NCI-H526 (cell line): ENCODE measurements at regions not wholly inside any gene's neighbourhood (a gene's known extent, or its start where the extent isn't known, plus 50 kb on each side); places are given as distances from the start of the nearest gene placed in this dataset.

Source experiments
- DNase-seq, 2 experiments: peaks; one replicate each; lab custom pipeline; 2025; lab: John Stamatoyannopoulos, UW

DNA sequence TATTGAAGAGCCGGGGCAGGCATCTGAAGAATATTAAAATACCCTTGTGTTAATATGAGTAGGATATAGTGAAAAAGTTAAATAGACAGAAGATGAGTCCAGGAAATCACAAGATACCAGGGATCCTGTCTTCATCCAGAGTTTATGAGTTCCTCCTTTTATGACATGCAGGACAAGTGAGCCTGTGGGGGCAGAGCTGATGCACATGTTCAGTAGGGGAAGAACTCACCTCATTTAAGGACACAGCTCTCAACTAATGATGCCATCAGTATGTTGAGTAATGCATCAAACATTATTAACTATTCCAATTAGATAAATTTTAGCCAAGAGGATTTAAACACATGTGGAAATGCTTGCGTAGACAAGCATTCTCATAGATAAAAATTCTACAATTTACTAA, 435.8 kb upstream of the AKR1E2 start:
- no peak for DNase-seq

DNA sequence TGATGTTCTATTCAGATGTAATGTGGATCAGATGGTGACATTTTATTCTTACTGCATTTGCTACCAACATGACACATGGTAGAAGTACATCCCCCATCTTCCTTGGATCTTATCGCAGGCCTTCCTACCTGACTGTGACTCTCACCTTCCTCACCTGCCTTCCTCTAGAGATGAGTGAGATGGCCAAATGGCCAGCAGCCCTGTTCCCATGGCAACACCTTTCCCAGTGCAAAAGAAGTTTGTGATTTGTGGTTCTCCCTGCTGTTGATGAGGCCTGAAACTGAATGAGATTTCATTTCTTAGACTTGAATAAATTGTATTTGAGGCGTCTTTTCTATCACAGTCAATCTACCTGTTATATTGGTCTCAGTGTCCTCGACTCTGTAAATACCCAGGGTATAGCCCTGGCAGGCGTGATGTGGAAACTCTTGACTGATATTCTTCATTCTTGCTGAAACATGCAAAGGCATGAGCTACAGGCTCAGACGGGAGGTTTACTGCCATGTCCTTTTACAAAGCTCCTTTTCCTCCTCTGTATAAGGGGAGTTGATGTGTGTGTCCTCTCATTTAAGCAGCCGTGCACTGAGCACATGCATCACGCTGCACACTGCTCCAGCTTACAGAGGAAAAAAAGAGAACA, 440.7 kb upstream of the AKR1E2 start:
- DNase-seq = no peak

DNA sequence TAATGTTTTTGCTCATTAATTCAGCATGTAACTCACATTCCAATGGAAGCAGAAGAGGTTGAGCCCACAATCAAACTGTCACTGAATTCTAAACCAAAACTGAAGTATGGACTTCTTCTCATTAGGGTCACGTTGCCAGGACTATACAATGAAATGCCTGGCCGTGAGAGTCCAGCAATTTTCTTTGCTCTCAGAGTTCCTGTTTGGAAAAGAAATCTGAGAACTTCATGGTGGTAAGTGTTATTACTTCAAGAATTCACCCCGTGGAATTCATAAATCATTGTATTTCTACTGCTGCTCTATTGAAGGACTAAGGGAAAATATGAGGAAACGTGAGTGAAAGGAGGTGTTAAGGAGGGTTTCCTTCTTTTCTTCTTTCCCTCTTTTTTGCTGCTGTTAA, 441.8 kb upstream of the AKR1E2 start:
- no peak for DNase-seq

DNA sequence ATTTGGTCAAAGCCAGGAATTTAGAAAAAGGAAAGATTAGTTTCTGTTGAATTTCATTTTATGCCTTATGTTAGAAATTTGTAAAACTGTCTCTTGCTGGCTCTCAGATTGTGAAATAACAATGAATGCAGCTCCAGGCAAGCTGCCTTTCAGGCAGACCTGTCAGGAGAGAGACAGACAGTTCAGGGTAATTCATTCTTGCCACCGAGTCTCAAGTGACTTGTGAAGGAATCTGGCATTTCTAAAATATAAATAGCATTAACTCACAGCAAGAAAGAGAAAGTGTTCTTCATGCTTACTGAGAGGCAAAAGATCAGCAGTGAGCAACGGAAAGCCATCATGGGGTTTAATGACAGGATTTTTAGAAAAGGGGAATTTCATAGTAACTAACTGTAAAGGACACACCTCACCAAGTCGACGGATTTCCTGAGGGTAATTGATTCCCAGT, 442.3 kb upstream of the AKR1E2 start:
- DNase-seq = no peak

DNA sequence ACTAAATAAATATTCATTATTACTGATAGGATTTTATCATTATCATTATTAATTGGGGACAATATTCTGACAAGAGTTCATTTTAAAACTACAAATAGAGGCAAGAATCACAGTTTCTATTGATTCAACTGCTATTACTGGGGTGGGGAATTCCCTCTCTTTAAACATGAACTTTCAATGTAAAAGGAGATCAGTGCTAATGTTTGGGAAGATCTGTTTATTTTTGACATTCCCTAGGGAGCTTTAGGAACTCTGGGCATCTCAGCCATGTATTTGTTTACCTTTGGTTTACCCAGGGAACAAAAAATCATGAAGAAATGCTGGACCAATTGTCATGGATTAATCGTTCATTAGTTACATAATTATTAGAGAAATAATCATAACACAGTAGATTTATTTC, 443.2 kb upstream of the AKR1E2 start:
- no peak for DNase-seq

DNA sequence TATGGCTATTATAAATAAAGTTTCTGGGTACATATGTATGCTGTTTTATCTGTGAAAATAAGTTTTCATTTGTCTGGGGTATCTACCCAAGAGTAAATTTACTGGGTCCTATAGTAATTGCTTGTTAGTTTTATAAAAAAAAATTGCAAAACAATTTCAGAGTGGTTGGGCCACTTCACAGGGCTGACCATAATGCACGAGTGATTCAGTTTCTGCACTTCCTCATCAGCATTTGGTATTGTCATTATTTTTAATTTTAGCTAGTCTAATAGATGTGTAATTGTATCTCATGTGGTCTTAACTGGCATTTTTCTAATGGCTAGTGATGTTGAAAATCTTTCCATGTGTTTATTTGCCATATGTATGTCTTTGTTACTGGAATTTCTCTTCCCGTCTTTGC, 452.4 kb upstream of the AKR1E2 start:
- no peak for DNase-seq

DNA sequence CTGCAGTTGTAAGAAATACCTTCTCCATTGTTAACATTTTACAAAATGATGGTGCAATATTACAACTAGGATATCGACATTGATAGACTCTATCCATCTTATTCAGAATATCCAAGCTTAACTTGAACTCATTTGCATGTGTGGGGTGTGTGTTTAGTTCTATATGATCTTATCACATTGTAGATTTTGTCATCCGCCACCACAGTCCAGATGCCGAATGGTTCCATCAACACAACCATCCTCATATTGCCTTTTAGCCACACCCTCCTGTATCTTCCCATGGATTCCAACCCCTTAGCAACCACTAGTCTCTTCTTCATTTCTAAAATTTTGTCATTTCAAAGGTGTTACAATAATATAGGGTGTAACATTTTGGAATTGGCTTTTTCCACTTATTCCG, 452.9 kb upstream of the AKR1E2 start:
- DNase-seq = no peak

DNA sequence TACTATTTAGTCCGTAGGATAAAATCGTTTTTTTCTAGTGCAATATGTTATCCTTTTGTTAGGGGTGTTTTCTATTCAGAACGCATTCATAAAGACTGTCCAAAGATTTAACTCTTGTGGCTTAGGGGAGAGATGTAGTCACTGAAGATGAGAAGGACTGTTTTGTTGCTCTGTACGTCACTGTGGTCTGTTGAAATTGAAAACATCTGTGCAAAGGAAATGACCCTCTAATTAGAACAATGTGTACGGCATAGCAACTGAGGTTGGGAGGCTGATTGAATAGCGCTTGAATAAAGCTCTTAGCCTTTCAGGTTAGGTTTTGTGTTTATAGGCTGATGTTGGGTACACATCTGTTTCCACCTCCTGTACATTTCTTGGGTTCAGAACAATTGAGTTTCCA, 453.4 kb upstream of the AKR1E2 start:
- no peak for DNase-seq

DNA sequence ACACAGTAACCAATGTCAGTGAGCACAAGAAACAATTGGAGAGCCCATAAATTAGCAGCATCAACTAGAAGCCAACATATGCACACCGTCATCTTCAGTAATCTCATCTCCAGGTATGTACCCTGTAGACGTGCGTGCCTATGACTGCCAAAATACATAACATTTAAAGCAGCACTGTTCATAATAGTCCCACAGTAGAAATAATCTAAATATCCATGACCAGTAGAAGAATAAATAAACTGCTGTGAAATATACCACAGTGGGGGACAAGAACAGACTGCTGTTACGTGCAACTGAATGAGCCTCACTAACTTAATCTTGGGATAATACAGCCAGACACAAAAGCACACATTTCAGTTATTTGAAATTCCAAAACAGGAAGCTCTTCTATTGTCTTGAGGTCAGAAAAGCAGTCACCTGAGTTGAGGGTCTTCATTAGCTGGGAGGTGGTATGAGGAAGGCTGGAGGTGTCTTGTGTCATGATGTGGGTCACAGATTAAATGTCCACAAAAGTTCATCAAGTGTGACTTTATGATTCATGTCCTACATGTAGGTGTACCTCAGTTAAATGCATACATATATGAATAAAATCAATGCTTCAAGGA, 454.2 kb upstream of the AKR1E2 start:
- DNase-seq = no peak

DNA sequence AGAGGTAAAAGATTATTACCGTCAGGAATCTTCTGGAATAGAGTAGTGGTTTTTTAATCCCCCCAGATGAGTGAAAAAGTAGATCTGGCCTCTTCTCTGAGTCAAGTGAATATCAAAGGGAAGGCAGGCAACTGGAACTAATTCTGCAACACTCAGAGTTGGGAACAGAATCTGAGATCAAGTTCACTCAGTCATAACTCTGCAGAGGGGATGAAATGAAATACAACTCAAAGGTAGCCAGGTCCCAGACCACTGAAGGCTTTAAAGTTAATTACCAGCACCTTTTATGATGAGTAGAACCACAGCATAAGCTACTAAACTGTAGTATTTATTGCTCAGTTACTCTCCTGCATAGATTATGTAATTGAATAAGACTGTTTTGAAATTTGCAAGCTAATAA, 455.6 kb upstream of the AKR1E2 start:
- no peak for DNase-seq

DNA sequence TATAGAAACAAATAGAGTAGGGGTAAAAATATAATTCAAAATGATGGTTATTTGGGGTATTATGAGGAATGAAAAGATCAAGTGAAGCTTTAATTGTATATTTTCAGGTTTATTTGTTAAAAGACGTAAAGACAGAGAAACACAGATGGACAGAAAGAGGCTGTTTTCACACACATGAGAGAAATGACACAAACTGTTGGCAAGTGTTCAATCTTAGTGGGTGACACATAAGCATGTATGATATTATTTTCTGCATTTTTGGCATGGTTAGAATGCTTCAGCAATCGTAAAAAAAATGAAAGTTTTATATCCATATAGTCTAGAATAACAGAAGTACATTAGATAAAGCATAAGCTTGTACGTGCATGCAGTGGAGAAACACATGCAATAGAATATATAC, 464.4 kb upstream of the AKR1E2 start:
- no peak for DNase-seq

DNA sequence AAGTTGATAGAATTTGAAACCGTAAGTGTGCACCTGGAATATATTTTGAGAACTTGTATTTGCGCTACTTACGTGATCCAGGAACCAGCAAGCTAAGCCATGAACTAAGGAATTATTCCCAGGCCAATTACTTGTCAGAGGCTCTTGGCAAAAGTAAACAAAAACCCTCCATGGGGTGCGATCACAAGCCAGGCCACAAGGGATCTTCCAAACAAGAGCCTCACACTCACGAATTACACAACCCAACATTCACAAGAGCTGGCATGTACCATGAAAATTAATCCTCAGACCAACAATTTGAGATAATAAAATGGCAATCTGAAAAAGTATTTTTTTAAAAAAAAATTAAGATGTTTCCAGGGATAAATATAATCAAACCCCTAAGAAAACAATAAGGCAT, 467.0 kb upstream of the AKR1E2 start:
- DNase-seq = peak in 1 of 2 experiments; percentile 2

DNA sequence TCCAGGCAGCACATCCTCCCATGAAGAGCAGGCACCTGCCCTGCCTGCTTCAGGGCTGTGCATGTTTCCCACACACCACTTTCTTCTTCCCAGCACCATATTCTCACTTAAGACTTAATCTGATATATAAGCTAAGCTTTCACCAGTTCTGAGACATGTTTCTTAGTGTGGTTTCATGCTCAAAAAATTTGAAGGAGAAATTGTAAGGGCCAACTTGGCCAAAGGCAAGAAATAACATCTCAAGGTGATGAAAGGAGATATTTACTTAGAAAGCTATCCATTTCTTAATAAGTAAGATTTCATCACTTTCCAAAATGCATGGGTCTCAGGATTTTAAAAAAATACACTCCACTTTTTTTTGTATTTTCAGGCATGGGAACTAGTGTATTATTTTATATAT, 468.1 kb upstream of the AKR1E2 start:
- no peak for DNase-seq

DNA sequence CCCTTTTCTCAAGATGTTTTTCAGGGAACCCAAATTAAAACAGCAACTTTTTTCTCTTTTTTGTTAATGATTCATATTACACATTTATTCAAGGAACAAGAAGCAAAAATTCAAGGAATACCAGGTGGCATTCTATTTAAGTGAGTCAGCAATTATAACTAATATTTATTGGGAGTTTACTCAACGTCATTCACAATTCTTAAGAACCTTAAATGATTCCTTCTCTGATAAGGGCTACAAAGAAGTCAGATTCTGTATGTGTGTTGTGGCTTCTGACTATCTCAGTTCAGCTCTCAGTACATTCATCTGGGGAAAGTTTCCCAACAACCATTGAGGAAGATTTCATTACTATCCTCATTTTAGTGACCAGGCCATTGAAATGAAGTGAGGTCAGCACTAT, 470.7 kb upstream of the AKR1E2 start:
- DNase-seq = no peak

DNA sequence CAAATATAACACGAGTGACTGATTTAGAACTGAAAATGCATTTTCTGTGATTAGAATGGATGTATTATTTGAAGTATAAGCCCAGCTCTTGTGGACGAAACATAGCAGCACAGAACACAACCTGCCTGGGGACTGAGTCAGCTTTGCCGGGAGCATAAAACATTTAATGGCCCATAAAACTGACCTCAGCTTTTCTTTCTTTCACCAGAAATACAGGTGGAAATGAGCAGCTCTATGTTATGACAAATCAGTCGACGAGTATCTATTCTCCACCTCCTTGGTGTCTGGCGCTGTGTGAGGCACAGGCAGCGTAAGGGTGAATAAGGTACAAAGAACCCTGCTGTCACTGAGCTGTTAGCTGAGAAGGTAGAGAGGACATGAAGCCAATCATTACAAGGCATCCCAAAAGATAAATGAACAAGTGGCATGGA, 471.6 kb upstream of the AKR1E2 start:
- DNase-seq = no peak

DNA sequence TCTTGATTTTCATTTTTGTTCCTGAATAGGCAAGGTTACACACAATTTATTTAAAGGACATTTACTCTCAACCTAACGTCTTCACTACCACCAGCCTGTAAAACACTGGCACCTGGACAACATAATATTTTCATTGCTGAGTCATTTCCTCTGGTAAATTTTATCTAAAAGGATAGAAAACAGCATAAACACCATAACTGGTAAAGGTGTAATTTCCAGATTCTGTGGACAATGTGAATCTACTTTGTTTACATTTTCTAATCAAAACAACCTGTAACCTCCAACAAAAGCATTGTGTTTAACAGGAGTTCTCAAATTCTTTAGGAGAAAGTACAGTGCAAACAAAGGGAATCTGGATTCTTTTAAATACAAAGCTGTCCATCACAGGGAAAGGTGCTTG, 472.0 kb upstream of the AKR1E2 start:
- no peak for DNase-seq

DNA sequence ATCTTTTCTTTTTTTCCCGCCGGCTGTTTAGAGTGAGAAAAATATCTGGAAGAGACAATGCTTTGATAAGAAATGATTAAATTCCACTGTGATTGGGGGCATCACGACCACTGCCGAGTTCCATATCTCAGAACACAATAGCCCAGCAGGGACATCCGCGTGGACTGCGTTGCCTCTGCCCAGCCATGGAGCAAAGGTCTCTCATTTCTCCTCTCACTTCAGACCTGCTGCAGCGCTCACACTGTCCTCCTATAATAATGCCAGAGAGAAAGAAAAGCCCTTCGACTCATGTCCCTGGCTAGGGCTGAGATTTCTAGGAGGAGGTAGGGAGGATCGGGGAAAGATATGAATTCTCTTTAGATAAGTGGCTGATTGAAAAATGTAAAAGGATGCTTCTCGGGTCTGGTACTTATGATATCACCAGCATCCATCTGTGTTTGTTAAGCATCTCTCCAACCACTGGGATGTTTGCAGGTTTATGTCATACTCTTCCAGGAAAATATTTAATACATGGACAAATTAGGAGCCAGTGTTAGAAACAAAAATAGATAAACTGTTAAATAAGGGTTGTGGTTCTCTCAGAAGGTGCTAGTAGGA, 472.9 kb upstream of the AKR1E2 start:
- DNase-seq = no peak

DNA sequence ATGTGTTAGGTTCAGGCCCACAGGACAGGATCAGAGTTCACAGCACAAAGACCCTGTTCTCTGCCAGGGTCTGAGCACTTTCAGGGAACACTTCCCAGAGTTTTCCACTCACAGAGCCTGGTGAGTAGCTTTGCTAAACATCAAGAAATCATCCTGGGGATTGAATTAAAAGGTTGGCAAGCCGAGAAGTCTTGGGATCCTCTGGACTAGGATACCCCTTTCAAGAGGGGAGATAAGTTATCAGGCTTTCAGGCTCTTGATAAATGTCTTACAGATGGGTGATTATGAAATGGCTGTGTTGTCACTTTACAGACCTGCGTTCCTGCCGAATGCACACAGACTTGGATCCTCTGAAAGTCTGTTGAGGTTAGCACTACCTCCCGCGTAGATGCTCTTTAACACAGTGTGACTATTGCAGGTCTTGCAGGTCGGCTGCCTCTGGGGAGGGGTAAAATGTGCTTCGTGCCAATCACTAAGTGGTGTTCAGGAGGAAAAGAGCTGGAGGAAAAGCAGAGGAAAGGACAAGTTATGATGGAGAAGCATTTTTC, 473.5 kb upstream of the AKR1E2 start:
- no peak for DNase-seq

DNA sequence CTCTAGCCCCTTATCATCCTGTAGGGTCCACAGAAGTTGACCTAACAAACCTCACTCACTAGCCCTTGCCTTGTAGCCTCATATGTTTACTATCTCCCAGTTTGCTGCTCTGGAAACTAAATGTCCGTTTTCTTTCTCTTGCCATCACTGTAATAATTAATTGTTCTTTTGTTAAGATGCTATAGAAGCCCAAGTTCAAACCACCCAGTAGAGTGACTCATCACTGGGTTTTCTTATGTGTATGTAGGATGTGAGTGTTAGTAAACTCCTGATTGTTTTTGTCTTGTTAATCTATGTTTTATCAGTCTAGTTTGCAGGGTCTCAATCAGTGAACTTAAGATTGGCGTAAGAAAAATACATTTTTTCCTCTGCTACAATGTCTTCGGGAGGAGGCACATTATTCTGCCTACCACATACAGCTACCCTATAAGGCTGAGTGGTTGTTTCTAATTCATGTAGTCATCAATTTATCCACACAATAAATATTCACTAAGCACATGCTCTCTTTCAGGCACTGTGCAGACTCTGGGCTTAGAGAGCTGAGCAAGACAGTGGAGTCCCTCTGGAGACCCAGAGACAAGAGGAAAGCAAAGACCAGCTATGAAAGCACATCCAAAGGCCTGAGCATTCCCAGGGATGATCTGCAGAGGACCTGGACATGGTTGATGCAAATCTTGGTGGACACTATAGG, 474.1 kb upstream of the AKR1E2 start:
- DNase-seq = no peak

DNA sequence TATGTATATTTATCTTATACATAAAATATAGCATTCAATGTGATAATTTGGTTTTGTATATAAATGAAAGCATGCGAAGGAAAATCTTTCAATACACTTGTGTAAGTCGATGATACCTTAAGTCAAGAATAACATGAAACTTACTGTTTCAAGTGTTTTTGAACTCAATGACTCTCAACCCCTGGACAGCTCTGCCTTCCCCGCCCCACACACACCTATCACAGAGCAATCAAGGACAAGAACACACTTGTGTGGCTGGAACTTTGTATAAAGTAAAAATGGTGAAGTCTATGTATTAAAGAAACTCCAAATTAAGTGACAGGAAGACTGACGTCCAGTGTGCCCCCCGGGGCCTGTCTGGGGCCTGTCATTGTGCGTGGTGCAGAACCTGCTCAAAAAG, 478.6 kb upstream of the AKR1E2 start:
- DNase-seq = no peak

DNA sequence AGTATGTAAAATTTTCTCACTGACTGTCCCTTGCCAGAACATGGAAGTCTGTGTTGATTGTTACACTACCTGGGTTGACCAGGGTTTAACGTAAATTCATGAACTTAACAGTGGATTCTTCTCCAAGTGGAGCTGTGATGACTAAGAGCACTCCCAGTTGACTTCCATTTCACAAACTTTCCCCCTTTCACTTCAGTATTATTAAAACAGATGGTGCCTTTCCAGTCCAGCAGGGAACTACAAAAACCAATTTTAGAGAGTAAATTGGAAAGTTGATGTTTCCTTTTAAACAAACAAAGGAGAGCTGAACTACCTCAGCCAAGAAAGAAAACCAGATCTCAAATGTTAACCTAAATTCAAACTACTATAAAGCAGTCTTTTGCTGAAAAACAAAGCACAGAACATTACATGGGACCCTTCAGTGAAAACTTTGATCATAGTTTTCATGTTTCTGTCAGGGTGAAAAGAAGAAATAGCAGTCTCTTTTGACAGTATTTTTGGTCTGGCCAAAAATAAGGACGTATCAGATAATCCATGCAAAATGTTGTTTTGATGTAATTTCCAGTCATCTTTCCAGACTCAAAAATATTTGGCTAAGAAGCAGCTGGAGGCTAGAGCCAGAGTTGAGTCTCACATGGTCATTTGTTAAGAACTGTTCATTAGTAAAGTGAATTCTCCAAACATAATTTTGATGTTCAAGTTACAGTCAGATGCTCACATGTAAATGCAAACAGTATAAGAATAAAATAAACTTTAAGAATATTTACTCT, 479.9 kb upstream of the AKR1E2 start:
- DNase-seq = no peak

DNA sequence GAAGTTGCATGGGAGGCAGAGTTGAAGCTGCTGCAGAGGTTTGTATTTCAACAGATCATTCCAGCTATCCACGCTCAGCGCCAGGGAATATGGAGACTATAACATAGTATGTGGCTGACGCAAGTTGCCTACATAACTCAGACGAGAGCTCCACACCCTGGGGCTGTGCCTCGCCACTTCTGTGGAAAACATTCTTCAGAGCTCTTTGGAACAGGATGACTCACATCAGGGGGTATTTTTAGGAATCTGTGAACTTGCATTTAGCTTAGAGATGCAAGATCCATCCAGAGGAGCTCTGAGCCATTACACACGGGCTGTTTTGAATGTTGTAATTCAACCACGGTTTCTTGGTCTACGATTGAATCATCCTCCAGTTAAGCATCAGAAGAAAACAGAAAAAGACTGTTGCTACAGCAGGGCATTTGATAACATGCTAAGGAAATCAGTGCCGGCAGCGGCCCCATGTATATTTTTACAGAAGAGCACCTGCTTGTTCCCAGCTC, 481.5 kb upstream of the AKR1E2 start:
- peak in 1 of 2 experiments; percentile 41 for DNase-seq
